ENCODE measurements at regions not wholly inside any gene's neighbourhood (a gene's known extent, or its start where the extent isn't known, plus 50 kb on each side); places are given as distances from the start of the nearest gene placed in this dataset.

GRCh38 chr17:12313786-12314185 is 293.1 kb downstream of the MAP2K4 start:
- Mint-ChIP-seq H3K36me3 (ENCODE audit: insufficient read depth, unreplicated experiment) (no peaks in the 10 kb centered on the region), H3K9me3 (ENCODE audit: unreplicated experiment) (peaks cover 20% of the 10 kb centered on the region), H3K4me3 (ENCODE audit: unreplicated experiment) (no peak overlapping the region), H3K27ac (ENCODE audit: low read depth, unreplicated experiment) (no peak overlapping the region), H3K27me3 (ENCODE audit: insufficient read depth, unreplicated experiment) (no peaks in the 10 kb centered on the region), H3K4me1 (ENCODE audit: insufficient read depth, unreplicated experiment) (no peaks in the 10 kb centered on the region)
- intact Hi-C loops (cut with micrococcal nuclease) = no loop called here
- TF ChIP-seq, protein P1, sequence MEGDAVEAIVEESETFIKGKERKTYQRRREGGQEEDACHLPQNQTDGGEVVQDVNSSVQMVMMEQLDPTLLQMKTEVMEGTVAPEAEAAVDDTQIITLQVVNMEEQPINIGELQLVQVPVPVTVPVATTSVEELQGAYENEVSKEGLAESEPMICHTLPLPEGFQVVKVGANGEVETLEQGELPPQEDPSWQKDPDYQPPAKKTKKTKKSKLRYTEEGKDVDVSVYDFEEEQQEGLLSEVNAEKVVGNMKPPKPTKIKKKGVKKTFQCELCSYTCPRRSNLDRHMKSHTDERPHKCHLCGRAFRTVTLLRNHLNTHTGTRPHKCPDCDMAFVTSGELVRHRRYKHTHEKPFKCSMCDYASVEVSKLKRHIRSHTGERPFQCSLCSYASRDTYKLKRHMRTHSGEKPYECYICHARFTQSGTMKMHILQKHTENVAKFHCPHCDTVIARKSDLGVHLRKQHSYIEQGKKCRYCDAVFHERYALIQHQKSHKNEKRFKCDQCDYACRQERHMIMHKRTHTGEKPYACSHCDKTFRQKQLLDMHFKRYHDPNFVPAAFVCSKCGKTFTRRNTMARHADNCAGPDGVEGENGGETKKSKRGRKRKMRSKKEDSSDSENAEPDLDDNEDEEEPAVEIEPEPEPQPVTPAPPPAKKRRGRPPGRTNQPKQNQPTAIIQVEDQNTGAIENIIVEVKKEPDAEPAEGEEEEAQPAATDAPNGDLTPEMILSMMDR (IDR thresholded peaks at IDR 0.05; ENCODE audit: unreplicated experiment) = no peak
- no peak for DNase-seq (ENCODE audit: unreplicated experiment)
- no TSS peak for BruUV-seq (replicated peaks)
- ChIA-PET POLR2A (no interaction called here), CTCF (interaction anchor here (1.1 kb wide), 1 partner anchor 57 kb away, joined by 4 read pairs; no protein-coding TSS in a partner anchor)

GRCh38 chr17:12316021-12316420 is 295.3 kb downstream of the MAP2K4 start:
- TF ChIP-seq, protein P1 (IDR thresholded peaks at IDR 0.05; ENCODE audit: unreplicated experiment) = no peak
- BruUV-seq (replicated peaks) = no TSS peak
- Mint-ChIP-seq H3K36me3 (ENCODE audit: insufficient read depth, unreplicated experiment) (no peaks in the 10 kb centered on the region), H3K4me1 (ENCODE audit: insufficient read depth, unreplicated experiment) (no peaks in the 10 kb centered on the region), H3K27ac (ENCODE audit: low read depth, unreplicated experiment) (no peak overlapping the region), H3K27me3 (ENCODE audit: insufficient read depth, unreplicated experiment) (no peaks in the 10 kb centered on the region), H3K4me3 (ENCODE audit: unreplicated experiment) (no peak overlapping the region), H3K9me3 (ENCODE audit: unreplicated experiment) (peaks cover 20% of the 10 kb centered on the region)
- no peak for DNase-seq (ENCODE audit: unreplicated experiment)
- POLR2A ChIA-PET = no interaction called here
- CTCF ChIA-PET = interaction anchor here (0.8 kb wide), 1 partner anchor 150 kb away, joined by 5 read pairs; no protein-coding TSS in a partner anchor
- intact Hi-C loops (cut with micrococcal nuclease) = no loop called here

GRCh38 chr17:12318571-12319266 is 298.0 kb downstream of the MAP2K4 start:
- POLR2A ChIA-PET = no interaction called here
- Mint-ChIP-seq H3K27ac (ENCODE audit: low read depth, unreplicated experiment) (no peak overlapping the region), H3K27me3 (ENCODE audit: insufficient read depth, unreplicated experiment) (no peaks in the 10 kb centered on the region), H3K36me3 (ENCODE audit: insufficient read depth, unreplicated experiment) (no peaks in the 10 kb centered on the region), H3K4me1 (ENCODE audit: insufficient read depth, unreplicated experiment) (no peaks in the 10 kb centered on the region), H3K9me3 (ENCODE audit: unreplicated experiment) (no peaks in the 10 kb centered on the region), H3K4me3 (ENCODE audit: unreplicated experiment) (no peak overlapping the region)
- intact Hi-C loops (cut with micrococcal nuclease) = no loop called here
- CTCF ChIA-PET = interaction anchor here (0.6 kb wide), 1 partner anchor 554 kb away, joined by 4 read pairs; no protein-coding TSS in a partner anchor
- DNase-seq (ENCODE audit: unreplicated experiment) = no peak
- BruUV-seq (replicated peaks) = no TSS peak
- TF ChIP-seq, protein P1 (IDR thresholded peaks at IDR 0.05; ENCODE audit: unreplicated experiment) = no peak

DNA sequence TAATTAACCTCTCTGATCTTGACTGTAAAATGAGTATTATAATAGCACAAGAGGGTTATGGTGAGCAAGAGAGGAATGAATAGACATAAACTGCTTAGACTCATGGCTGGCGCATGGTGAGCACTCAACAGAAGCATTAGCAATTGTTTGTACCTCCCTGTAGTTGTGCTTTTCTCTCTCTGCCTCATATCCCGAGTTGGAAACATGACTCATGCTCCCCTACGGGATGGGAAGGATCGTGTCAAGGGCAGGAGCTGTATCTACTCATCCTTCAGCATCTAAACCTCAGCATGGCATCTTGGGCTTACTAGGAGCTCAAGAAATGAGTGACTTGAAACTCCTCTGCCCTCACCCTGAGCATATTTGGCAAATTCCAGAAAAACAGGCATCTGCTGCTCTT is 299.6 kb downstream of the MAP2K4 start:
- Mint-ChIP-seq H3K4me3 (ENCODE audit: unreplicated experiment) (no peak overlapping the region), H3K27ac (ENCODE audit: low read depth, unreplicated experiment) (no peak overlapping the region), H3K27me3 (ENCODE audit: insufficient read depth, unreplicated experiment) (no peaks in the 10 kb centered on the region), H3K9me3 (ENCODE audit: unreplicated experiment) (no peaks in the 10 kb centered on the region), H3K4me1 (ENCODE audit: insufficient read depth, unreplicated experiment) (no peaks in the 10 kb centered on the region), H3K36me3 (ENCODE audit: insufficient read depth, unreplicated experiment) (no peaks in the 10 kb centered on the region)
- ChIA-PET CTCF (no interaction called here), POLR2A (interaction anchor here (0.6 kb wide), 2 partner anchors 652 to 868 kb away, joined by 3 to 5 read pairs; no protein-coding TSS in a partner anchor)
- no peak for DNase-seq (ENCODE audit: unreplicated experiment)
- intact Hi-C loops (cut with micrococcal nuclease) = no loop called here
- BruUV-seq (replicated peaks) = no TSS peak
- TF ChIP-seq, protein P1 (IDR thresholded peaks at IDR 0.05; ENCODE audit: unreplicated experiment) = no peak

Measured in MCF 10A (cell line).